GM18507 (cell line): ENCODE measurements at regions not wholly inside any gene's neighbourhood (a gene's known extent, or its start where the extent isn't known, plus 50 kb on each side); places are given as distances from the start of the nearest gene placed in this dataset.

Experiments used
- DNase-seq: peaks from one replicate; pipeline ENCODE4 v3.0.0; 2011; ENCODE audit warnings: low read depth; ENCODE audit not compliant: insufficient read length; ENCODE audit errors: extremely low spot score
- FAIRE-seq: peaks from 2 replicates; lab custom pipeline; 2011; peaks lifted over from hg19 to GRCh38; lab: Jason Lieb, UNC

- DNase-seq (no peak), FAIRE-seq (no peak)
Measured at GRCh38 chr13:103350147-103350546, 283.9 kb upstream of the SLC10A2 start.

DNA sequence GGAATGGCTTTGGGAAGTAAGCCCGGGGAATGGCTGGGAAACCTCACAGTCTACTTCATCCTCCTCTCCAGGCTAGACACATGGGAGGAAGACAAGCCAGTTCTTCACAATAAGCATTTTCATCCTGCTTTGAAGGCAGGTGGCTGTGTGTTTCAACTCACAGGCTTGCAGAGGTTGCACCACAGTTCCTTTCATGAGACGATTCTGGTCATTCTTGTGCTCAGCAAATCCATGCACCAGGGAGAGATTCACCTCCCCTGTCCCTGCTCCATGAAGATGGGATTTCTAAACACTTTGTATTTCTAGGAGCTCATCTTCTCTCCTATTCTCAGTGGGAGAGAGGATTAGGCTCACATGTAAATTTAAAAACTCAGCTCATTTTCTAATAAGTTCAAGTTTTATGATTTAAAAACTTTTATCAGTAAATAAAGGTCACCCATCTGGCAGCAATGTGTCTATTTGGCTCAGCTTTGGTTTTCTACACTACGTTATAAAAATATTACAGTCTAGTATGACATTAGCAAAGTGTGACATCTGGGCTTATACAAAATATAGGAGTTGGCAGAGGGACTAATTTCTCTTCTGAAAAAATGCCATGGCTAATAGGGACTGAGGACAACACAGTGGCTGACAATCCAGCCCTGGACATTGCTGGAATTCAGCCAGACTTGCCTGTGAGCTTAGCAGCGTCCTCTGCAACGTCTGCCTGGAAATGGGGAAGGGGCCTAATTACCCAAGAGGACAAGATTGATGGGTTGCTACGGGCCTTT lies 283.2 kb upstream of the SLC10A2 start:
- FAIRE-seq (no peak), DNase-seq (no peak)

- FAIRE-seq (no peak), DNase-seq (no peak)
Measured at GRCh38 chr13:103335241-103335640, 269.0 kb upstream of the SLC10A2 start.

GRCh38 chr13:103331924-103332323 lies 265.7 kb upstream of the SLC10A2 start:
- no peak for FAIRE-seq

GRCh38 chr13:103328899-103329298 lies 262.7 kb upstream of the SLC10A2 start:
- DNase-seq: no peak
- FAIRE-seq: no peak

More at GRCh38 chr13:103331924-103332323, 265.7 kb upstream of the SLC10A2 start:
- no peak for DNase-seq

DNA sequence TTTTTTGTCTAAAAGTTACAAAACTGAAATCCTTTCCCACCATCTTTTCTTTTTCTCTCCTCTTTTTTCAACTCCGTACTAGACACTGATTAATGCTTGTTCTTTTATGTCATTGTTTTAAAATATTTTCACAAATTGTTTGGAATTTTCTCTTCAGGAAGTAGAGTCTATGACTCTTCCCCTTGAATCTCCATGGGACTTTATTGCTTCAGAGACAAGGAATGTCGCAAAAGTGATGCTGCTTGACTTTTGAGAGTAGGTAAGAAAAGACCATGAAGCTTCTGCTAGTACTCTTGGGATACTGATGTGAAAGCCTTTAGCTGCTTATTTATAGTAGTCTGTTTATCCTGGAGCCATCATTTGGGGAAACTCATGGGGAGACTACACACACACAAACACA lies 260.1 kb upstream of the SLC10A2 start:
- DNase-seq (no peak), FAIRE-seq (no peak)

DNA sequence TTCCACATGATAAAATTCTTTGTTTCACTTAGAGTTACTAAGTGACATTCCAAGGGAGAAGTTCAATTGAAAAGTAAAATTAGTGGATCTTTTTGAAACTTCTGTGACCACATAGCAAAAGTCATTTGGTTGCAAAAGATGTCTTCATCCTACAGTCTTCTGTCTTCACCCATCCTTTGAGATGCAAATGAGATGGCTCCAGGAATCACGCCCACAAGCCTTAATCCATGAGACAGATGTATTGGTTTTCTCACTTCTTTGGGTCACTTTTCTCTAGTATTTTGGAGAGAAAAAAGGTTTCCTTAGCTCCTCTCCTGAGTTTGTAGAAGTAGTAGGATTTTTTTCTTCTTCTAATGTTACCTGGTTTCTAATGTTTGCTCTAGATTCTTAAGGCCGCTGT lies 259.5 kb upstream of the SLC10A2 start:
- DNase-seq (no peak), FAIRE-seq (no peak)

DNA sequence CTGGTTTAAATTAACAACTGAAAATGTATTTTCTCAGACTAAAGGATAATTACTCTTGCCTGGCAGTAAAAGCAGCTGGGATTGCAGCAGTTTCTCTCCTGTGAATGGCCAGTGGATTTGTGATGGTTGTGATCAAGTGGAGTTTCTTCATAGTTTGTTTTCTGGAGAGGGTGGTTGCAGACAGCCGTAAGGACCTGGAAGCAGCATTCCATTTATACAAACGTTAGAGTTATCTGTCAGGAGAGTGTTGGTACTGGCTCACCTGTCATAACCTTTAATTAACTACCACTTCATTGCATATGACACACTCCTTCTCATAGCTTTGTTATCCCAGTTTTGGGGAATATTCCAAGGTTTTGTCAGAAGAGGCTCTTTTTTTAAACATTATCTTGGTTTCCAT lies 258.4 kb upstream of the SLC10A2 start:
- FAIRE-seq (no peak), DNase-seq (no peak)

GRCh38 chr13:103315711-103316110 lies 249.5 kb upstream of the SLC10A2 start:
- DNase-seq (no peak), FAIRE-seq (no peak)

GRCh38 chr13:103312467-103312866 lies 246.2 kb upstream of the SLC10A2 start:
- FAIRE-seq: no peak
- no peak for DNase-seq

- FAIRE-seq: no peak
Measured at GRCh38 chr13:103308667-103309066, 242.4 kb upstream of the SLC10A2 start.

GRCh38 chr13:103306163-103306562 lies 239.9 kb upstream of the SLC10A2 start:
- no peak for FAIRE-seq
- no peak for DNase-seq

More at GRCh38 chr13:103308667-103309066, 242.4 kb upstream of the SLC10A2 start:
- DNase-seq: no peak

- DNase-seq: no peak
- FAIRE-seq: no peak
Measured at GRCh38 chr13:103303078-103303651, 236.9 kb upstream of the SLC10A2 start.

GRCh38 chr13:103302676-103303075 lies 236.5 kb upstream of the SLC10A2 start:
- DNase-seq: no peak
- FAIRE-seq: no peak

DNA sequence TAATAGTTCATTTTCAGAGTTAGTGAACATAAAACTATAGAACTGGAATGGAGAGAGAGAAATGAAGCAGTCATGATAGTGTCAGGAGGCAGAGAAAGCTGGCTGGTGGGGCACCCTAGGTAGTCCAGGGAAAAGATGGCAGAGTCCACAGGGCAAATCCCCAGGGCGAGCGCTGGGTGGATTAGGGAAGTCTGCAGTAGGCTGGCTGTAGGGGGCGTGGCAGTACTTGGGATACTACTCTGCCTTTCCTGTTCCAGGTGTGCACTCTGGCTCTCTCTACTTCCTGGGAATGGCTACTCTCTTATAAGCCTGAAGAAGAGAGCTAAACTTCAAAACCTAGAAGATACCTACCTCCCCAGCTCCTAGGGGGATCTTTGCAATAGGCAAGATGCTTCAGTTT lies 232.9 kb upstream of the SLC10A2 start:
- DNase-seq (no peak), FAIRE-seq (no peak)

DNA sequence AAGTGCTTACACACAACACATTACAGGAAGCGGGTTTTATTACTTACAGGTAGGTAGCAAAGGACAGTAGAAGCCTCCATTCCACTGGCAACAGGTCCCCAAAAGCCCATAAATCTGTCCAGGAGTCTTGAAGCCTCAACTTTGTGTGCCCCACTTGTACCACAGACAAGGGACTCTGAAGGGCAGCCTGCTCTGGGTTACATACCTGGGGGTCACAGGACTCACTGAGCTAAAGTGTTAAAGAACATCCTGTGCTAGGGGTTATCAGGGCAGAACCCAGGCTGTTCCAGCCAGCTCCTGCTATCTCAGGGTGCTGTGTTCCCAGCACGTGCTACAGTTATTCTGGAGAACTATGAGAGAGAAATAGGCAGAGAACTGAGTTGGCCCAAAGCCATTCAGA lies 230.9 kb upstream of the SLC10A2 start:
- DNase-seq (no peak), FAIRE-seq (no peak)

DNA sequence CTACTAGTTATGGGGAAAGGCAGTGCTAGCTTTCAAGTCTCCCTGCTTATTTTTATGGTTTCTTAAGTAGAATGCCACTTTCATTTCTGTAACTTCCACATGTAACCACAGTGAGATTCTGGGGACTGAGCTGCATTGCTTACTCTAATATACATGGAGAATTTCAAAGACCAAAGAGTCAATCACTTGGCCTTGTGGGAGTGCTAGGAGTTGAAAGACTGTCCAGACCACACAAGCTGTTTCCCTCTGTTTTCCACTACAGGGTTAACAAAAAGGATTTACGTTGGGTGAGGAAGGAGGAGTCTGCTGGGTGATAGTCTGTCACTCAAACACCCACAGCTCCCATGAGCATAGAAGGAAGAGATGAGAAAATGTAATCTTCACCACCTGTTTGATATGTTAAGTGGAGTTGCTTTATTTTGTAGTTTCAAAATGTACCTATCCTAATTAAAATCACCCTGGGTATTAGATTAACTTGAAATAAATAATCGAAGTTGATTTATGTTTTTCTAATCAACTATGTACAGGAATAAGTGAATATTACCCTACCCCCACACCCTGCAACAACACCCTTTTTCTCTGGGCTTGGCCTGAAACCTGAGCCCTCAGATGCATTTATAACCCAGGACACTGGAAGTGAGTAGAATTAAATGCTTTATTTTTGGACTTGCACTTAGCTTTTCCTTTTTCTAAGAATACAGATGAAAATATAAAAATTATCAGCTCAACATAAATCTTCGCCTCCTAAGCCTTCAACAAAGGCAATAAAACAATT lies 225.8 kb upstream of the SLC10A2 start:
- no peak for FAIRE-seq
- no peak for DNase-seq

DNA sequence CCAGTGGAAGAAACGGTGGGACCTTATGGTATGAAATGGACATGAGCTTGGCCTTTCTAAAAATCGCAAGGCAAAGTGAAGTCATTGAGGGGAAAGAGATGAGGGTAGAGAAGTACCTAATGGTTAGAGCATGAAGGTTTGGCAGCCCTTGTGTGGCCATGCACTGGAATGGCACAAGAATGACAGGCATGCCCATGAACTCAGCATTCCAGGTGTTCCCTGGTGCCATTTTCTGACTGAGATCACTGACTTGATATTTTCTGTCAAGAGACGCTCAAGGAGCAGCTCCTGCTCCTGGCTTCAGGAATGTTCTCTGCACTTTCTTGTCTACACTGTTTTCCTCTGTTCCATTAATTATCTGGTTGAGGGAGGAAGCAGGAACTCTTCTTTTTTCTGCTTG lies 225.0 kb upstream of the SLC10A2 start:
- no peak for FAIRE-seq

DNA sequence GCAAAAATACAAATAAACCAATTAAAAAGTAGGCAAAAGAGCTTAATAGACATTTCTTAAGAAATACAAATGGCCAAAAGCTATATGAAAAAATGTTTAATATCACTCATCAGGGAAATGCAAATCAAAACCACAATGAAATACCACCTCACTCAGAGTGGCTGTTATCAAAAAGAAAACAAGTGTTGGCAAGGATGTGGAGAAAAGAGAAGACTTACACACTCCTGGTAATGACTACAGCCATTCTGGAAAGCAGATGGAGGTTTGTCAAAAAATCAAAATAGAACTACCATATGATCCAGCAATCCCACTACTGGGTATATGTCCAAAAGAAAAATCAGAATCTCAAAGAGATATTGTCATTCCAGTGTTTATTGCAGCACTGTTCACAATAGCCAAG lies 223.5 kb upstream of the SLC10A2 start:
- no peak for FAIRE-seq
- DNase-seq: no peak

More for the DNA sequence above, 225.0 kb upstream of the SLC10A2 start:
- no peak for DNase-seq

DNA sequence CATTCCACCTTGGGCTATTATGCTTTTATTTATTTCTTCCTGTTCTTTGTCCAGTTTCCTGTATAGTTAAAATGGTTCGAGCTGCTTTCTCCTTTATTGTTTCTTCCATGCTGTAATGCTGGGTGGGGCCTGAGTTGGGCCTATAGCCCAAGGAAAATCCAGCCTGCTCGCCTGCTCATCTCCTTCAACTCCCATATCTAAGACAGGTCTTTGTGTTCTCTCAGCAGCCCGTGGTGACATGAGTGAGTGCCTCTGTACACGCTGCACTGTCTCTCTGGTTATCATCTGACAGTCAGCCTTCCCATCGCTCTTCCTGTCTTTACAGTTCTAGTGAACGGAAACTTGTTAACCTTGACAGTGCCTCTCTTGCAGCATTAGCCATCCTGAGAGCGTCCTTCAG lies 221.9 kb upstream of the SLC10A2 start:
- DNase-seq: no peak
- FAIRE-seq: no peak

- peak; percentile 56 for FAIRE-seq
Measured at GRCh38 chr13:103287659-103288058, 221.4 kb upstream of the SLC10A2 start.

More at GRCh38 chr13:103287659-103288058, 221.4 kb upstream of the SLC10A2 start:
- no peak for DNase-seq
